SK-N-SH (cell line): ENCODE measurements at regions not wholly inside any gene's neighbourhood (a gene's known extent, or its start where the extent isn't known, plus 50 kb on each side); places are given as distances from the start of the nearest gene placed in this dataset.

ENCODE experiments used
- CHD2 ChIP-seq: fragments of 150-350 bp; IDR thresholded peaks from 2 replicates; pipeline ENCODE4 v1.6.1; 2018; ENCODE audit warnings: low read length; ENCODE audit not compliant: partially characterized antibody
- CTCF ChIP-seq: fragments of 200-600 bp; sonication (generic); IDR thresholded peaks from 2 replicates; pipeline ENCODE4 v1.6.1; 2017; ENCODE audit warnings: antibody characterized with exemption, mild to moderate bottlenecking, moderate library complexity
- EZH2phosphoT487 ChIP-seq: fragments of 200-600 bp; sonication (generic); IDR thresholded peaks from 2 replicates; pipeline ENCODE4 v1.6.1; 2017; ENCODE audit warnings: low read depth, mixed run types, mild to moderate bottlenecking, antibody characterized with exemption, moderate library complexity, borderline replicate concordance
- GABPA ChIP-seq: IDR thresholded peaks from 2 replicates; pipeline ENCODE4 v1.4.0; 2012; ENCODE audit warnings: low read depth, mild to moderate bottlenecking
- MAX ChIP-seq: IDR thresholded peaks from 2 replicates; pipeline ENCODE4 v1.4.0; 2012; ENCODE audit warnings: low read depth
- POLR2AphosphoS5 ChIP-seq: IDR thresholded peaks from 2 replicates; pipeline ENCODE4 v1.6.1; 2012; ENCODE audit warnings: low read depth, low read length
- RAD21 ChIP-seq: IDR thresholded peaks from 2 replicates; pipeline ENCODE4 v1.6.1; 2012; ENCODE audit warnings: mild to moderate bottlenecking, low read length
- REST ChIP-seq: IDR thresholded peaks from 2 replicates; pipeline ENCODE4 v1.6.1; 2012; ENCODE audit warnings: mild to moderate bottlenecking, low read depth, low read length, moderate library complexity
- SMC3 ChIP-seq: IDR thresholded peaks from 2 replicates; pipeline ENCODE4 v1.6.1; 2012; ENCODE audit warnings: low read depth, low read length, improper control_type of control experiment
- TAF1 ChIP-seq: IDR thresholded peaks from 2 replicates; pipeline ENCODE4 v1.6.1; 2012; ENCODE audit warnings: low read depth, mild to moderate bottlenecking, low read length, moderate library complexity, borderline replicate concordance
- YY1 ChIP-seq: IDR thresholded peaks from 2 replicates; pipeline ENCODE4 v1.4.0; 2012; ENCODE audit warnings: low read depth, mild to moderate bottlenecking

GRCh38 chr21:39097981-39098380 is 85.3 kb downstream of the PSMG1 start:
- TF ChIP-seq CHD2 (no peak), RAD21 (no peak), MAX (no peak), CTCF (no peak), YY1 (no peak), REST (no peak), EZH2phosphoT487 (no peak), GABPA (no peak), SMC3 (no peak), POLR2AphosphoS5 (no peak), TAF1 (no peak)
